Panc1 (cell line): ENCODE measurements at regions not wholly inside any gene's neighbourhood (a gene's known extent, or its start where the extent isn't known, plus 50 kb on each side); places are given as distances from the start of the nearest gene placed in this dataset.

Experiments used
- ATAC-seq: fragments of 200-7000 bp; cut with Tn5 transposase; 2 replicates; pipeline ENCODE4 v1.9.1; 2020; ENCODE audit warnings: mild to moderate bottlenecking, moderate library complexity
- BruUV-seq: library from RNA; stranded (reverse); fragments of 400-500 nt; replicated peaks from 2 replicates; lab custom pipeline; 2021; lab: Mats Ljungman, UMichigan
- CTCF ChIA-PET: fragments of 300-600 bp; sonication (Branson Sonifier 250); formaldehyde crosslinking; loops from one replicate; lab custom pipeline; 2022; ENCODE audit warnings: antibody characterized with exemption; lab: Charles Lee
- POLR2A ChIA-PET: fragments of 300-600 bp; sonication (Branson Sonifier 250); formaldehyde crosslinking; loops from one replicate; lab custom pipeline; 2022; ENCODE audit warnings: antibody characterized with exemption; lab: Charles Lee
- DNase-seq: peaks from one replicate; pipeline ENCODE4 v3.0.0-alpha.2; 2010; ENCODE audit warnings: low read depth, low spot score
- H3K27ac ChIP-seq: 2 replicates; pipeline ENCODE4 v1.5.1; 2011; ENCODE audit warnings: mild to moderate bottlenecking, low read length, inconsistent platforms
- H3K27me3 ChIP-seq: fragments of 200-500 bp; sonication (Bioruptor generic); 2 replicates; pipeline ENCODE4 v1.6.0; 2014; ENCODE audit warnings: low read length, inconsistent platforms; ENCODE audit not compliant: control insufficient read depth, insufficient read depth
- H3K36me3 ChIP-seq: fragments of 200-500 bp; sonication (Bioruptor generic); 2 replicates; pipeline ENCODE4 v1.5.1; 2014; ENCODE audit warnings: inconsistent platforms, mild to moderate bottlenecking, low read length, moderate library complexity; ENCODE audit not compliant: control insufficient read depth, insufficient read depth
- H3K4me1 ChIP-seq: 2 replicates; pipeline ENCODE4 v1.5.1; 2011; ENCODE audit warnings: inconsistent platforms, mild to moderate bottlenecking, low read length, moderate library complexity; ENCODE audit not compliant: control insufficient read depth, insufficient read depth
- H3K4me3 ChIP-seq, 2 experiments: 2 replicates each; pipeline ENCODE4 v1.5.1; 2011 to 2012; ENCODE audit warnings: low read depth in 2 of 2, low read length in 2 of 2, mild to moderate bottlenecking in 2 of 2, inconsistent platforms in 1 of 2, moderate library complexity in 1 of 2
- H3K9me3 ChIP-seq: fragments of 200-500 bp; sonication (Bioruptor generic); 2 replicates; pipeline ENCODE4 v1.5.1; 2014; ENCODE audit warnings: low read depth, mild to moderate bottlenecking, inconsistent platforms, low read length, moderate library complexity; ENCODE audit not compliant: control insufficient read depth, insufficient read depth
- POLR2AphosphoS5 ChIP-seq: IDR thresholded peaks from 2 replicates; pipeline ENCODE4 v1.6.1; 2012; ENCODE audit warnings: mild to moderate bottlenecking, low read depth, low read length, moderate library complexity
- SIN3A ChIP-seq: IDR thresholded peaks from 2 replicates; pipeline ENCODE4 v1.6.1; 2012; ENCODE audit warnings: low read depth, mild to moderate bottlenecking, low read length, moderate library complexity, borderline replicate concordance; ENCODE audit not compliant: insufficient read depth
- TCF7L2 ChIP-seq: IDR thresholded peaks from 2 replicates; pipeline ENCODE4 v1.6.1; 2011; ENCODE audit warnings: mild to moderate bottlenecking, low read depth, low read length, inconsistent platforms
- in situ Hi-C: cut with HindIII; loops from 2 replicates; pipeline ENCODE4 v1.10.0; 2016; ENCODE audit warnings: low sequenced_read_pairs, low pct_unique_long_range_greater_than_20kb
- intact Hi-C: fragments of 100-400 bp; cut with micrococcal nuclease; formaldehyde crosslinking; loops from one replicate; pipeline ENCODE4 v1.10.0; 2022; ENCODE audit not compliant: unreplicated experiment
- TF ChIP-seq, protein P1 (sequence below): fragments of 450-650 bp; IDR thresholded peaks from 2 replicates; pipeline ENCODE4 v1.5.1; 2017; ENCODE audit warnings: mild to moderate bottlenecking
- TF ChIP-seq, protein P2 (sequence below), 2 experiments: IDR thresholded peaks; 2 replicates each; pipeline ENCODE4 v1.6.1; 2011 to 2012; ENCODE audit warnings: low read depth in 2 of 2, control low read depth in 1 of 2, low read length in 1 of 2, mild to moderate bottlenecking in 1 of 2, moderate library complexity in 1 of 2; ENCODE audit not compliant: insufficient read depth in 1 of 2

DNA sequence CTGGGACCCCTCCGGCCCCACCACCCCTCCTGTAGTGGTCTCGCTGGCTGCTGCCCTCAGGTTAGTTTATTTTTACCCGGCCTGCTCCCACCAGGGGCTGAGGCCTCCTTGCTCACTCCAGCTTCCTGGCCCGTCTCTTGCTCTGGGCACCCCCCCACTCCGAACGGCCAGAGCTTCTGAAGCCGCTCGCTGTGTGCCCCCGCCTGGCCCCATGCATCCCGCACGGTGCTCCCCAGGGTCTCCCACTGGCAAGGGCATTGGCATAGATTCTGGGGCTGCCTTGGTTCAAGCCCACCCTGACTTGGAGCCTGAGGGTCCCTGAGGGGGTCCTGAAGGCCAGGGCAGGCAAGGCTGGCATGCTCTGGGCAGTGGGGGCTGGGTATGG, 186.4 kb downstream of the SEC14L1 start:
- Histone ChIP-seq H3K9me3 (no peaks in the 10 kb centered on the region), H3K4me3 (no peak overlapping the region), H3K27ac (peak overlapping the region; percentile 99), H3K4me1 (peaks cover 98% of the 10 kb centered on the region), H3K27me3 (no peaks in the 10 kb centered on the region), H3K36me3 (no peaks in the 10 kb centered on the region)
- POLR2A ChIA-PET = no interaction called here
- CTCF ChIA-PET = interaction anchor here (0.7 kb wide), 1 partner anchor 66 kb away, joined by 4 read pairs; no protein-coding TSS in a partner anchor
- intact Hi-C loops = no loop called here
- no TSS peak for BruUV-seq
- in situ Hi-C loops = loop anchor here (5.0 kb wide), 1 partner anchor 95 kb away; no protein-coding TSS in a partner anchor
- DNase-seq (no peak), ATAC-seq (no peak)
- peak; percentile 36; the same call in 1 of the 2 replicates for TF ChIP-seq POLR2AphosphoS5
- TF ChIP-seq, protein P1, sequence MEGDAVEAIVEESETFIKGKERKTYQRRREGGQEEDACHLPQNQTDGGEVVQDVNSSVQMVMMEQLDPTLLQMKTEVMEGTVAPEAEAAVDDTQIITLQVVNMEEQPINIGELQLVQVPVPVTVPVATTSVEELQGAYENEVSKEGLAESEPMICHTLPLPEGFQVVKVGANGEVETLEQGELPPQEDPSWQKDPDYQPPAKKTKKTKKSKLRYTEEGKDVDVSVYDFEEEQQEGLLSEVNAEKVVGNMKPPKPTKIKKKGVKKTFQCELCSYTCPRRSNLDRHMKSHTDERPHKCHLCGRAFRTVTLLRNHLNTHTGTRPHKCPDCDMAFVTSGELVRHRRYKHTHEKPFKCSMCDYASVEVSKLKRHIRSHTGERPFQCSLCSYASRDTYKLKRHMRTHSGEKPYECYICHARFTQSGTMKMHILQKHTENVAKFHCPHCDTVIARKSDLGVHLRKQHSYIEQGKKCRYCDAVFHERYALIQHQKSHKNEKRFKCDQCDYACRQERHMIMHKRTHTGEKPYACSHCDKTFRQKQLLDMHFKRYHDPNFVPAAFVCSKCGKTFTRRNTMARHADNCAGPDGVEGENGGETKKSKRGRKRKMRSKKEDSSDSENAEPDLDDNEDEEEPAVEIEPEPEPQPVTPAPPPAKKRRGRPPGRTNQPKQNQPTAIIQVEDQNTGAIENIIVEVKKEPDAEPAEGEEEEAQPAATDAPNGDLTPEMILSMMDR = no peak

GRCh38 chr17:77327566-77328464, 187.0 kb downstream of the SEC14L1 start:
- Histone ChIP-seq H3K27me3 (no peaks in the 10 kb centered on the region), H3K9me3 (no peaks in the 10 kb centered on the region), H3K4me1 (peaks cover 98% of the 10 kb centered on the region), H3K4me3 (no peak overlapping the region), H3K36me3 (no peaks in the 10 kb centered on the region), H3K27ac (peak overlapping the region; percentile 99)
- DNase-seq (no peak), ATAC-seq (no peak)
- TF ChIP-seq, protein P2, sequence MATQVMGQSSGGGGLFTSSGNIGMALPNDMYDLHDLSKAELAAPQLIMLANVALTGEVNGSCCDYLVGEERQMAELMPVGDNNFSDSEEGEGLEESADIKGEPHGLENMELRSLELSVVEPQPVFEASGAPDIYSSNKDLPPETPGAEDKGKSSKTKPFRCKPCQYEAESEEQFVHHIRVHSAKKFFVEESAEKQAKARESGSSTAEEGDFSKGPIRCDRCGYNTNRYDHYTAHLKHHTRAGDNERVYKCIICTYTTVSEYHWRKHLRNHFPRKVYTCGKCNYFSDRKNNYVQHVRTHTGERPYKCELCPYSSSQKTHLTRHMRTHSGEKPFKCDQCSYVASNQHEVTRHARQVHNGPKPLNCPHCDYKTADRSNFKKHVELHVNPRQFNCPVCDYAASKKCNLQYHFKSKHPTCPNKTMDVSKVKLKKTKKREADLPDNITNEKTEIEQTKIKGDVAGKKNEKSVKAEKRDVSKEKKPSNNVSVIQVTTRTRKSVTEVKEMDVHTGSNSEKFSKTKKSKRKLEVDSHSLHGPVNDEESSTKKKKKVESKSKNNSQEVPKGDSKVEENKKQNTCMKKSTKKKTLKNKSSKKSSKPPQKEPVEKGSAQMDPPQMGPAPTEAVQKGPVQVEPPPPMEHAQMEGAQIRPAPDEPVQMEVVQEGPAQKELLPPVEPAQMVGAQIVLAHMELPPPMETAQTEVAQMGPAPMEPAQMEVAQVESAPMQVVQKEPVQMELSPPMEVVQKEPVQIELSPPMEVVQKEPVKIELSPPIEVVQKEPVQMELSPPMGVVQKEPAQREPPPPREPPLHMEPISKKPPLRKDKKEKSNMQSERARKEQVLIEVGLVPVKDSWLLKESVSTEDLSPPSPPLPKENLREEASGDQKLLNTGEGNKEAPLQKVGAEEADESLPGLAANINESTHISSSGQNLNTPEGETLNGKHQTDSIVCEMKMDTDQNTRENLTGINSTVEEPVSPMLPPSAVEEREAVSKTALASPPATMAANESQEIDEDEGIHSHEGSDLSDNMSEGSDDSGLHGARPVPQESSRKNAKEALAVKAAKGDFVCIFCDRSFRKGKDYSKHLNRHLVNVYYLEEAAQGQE (IDR thresholded peaks at IDR 0.05; ENCODE audit: insufficient read depth in 1 of 2, low read depth in 2 of 2, low read length in 1 of 2) = no peak
- TF ChIP-seq, protein P1 = no peak
- TF ChIP-seq TCF7L2 = no peak
- TF ChIP-seq POLR2AphosphoS5 = no peak
- TF ChIP-seq SIN3A = no peak
- BruUV-seq = no TSS peak
- in situ Hi-C loops (loop anchor here (5.0 kb wide), 1 partner anchor 94 kb away; no protein-coding TSS in a partner anchor), intact Hi-C loops (no loop called here)
- ChIA-PET POLR2A (no interaction called here), CTCF (interaction anchor here (0.7 to 1.7 kb wide), 2 partner anchors 66 to 102 kb away, joined by 3 to 4 read pairs; no protein-coding TSS in a partner anchor)
